ENCODE measurements at regions not wholly inside any gene's neighbourhood (a gene's known extent, or its start where the extent isn't known, plus 50 kb on each side); places are given as distances from the start of the nearest gene placed in this dataset.

DNA sequence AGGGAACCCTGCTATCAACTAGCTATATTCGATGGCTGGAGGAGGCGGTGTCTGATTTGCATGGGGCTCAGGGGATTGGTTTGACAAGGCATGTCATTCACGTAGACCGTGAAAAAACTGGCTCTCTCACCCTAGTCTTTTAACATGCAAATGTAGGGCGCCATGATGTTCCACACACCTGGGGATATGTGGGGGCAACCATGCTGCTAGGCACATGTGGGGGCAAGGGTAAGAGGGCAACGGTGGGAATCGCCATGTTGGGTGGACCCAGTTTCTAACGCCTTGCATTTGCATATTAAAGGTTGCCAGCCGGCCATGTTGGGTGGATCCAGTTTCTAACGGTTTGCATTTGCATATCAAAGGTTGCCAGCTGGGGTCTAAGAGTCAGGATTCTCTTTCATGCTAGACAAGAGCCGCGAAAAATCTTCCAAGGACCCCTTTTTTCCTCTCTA lies 419.2 kb upstream of the NFE2L3 start:
- TF ChIP-seq CTCF (IDR thresholded peaks at IDR 0.05 in 2 of 3, conservative IDR thresholded peaks at IDR 0.05 in 1 of 3; ENCODE audit: borderline replicate concordance in 1 of 3, insufficient read depth in 1 of 3, low read depth in 2 of 3, low read length in 2 of 3) (no peak), POLR2AphosphoS5 (IDR thresholded peaks at IDR 0.05; ENCODE audit: low read depth, low read length) (no peak), ZNF274 (IDR thresholded peaks at IDR 0.05; ENCODE audit: low read depth, low read length) (no peak), MAX (IDR thresholded peaks at IDR 0.05) (no peak), EZH2 (IDR thresholded peaks at IDR 0.05) (no peak), POLR2A (IDR thresholded peaks at IDR 0.05; ENCODE audit: borderline replicate concordance, extremely low read depth, insufficient read depth, insufficient read length) (no peak), RAD21 (IDR thresholded peaks at IDR 0.05; ENCODE audit: low read depth) (no peak), ELF1 (IDR thresholded peaks at IDR 0.05; ENCODE audit: borderline replicate concordance, low read depth) (no peak)

Measured in HCT116 (cell line).